Globus pallidus (tissue), 1 donor: ENCODE measurements at regions not wholly inside any gene's neighbourhood (a gene's known extent, or its start where the extent isn't known, plus 50 kb on each side); places are given as distances from the start of the nearest gene placed in this dataset.

Source experiments
- DNase-seq: peaks from one replicate; pipeline ENCODE4 v3.0.0-alpha.2; 2015; ENCODE audit warnings: low spot score

GRCh38 chr12:24042651-24043050 is 93.2 kb upstream of the SOX5 start:
- no peak for DNase-seq

GRCh38 chr12:24039113-24039525 is 89.6 kb upstream of the SOX5 start:
- no peak for DNase-seq

- DNase-seq = no peak
These were observed 88.9 kb upstream of the SOX5 start for GRCh38 chr12:24038211-24038997.

- no peak for DNase-seq
These were observed 87.2 kb upstream of the SOX5 start for GRCh38 chr12:24036438-24037216.

GRCh38 chr12:24034894-24035293 is 85.4 kb upstream of the SOX5 start:
- DNase-seq = no peak

GRCh38 chr12:24034160-24034559 is 84.7 kb upstream of the SOX5 start:
- DNase-seq = no peak

GRCh38 chr12:24027352-24027751 is 77.9 kb upstream of the SOX5 start:
- DNase-seq = no peak

- DNase-seq = no peak
These were observed 75.8 kb upstream of the SOX5 start for GRCh38 chr12:24025153-24025798.

GRCh38 chr12:24023081-24023480 is 73.6 kb upstream of the SOX5 start:
- DNase-seq = no peak

- DNase-seq = no peak
These were observed 71.7 kb upstream of the SOX5 start for GRCh38 chr12:24021164-24021502.

- DNase-seq = no peak
These were observed 71.1 kb upstream of the SOX5 start for GRCh38 chr12:24020397-24021163.

- DNase-seq = peak; percentile 12
These were observed 66.3 kb upstream of the SOX5 start for GRCh38 chr12:24015833-24016160.

GRCh38 chr12:24014915-24015832 is 65.7 kb upstream of the SOX5 start:
- peak; percentile 27 for DNase-seq

- DNase-seq = no peak
These were observed 64.8 kb upstream of the SOX5 start for GRCh38 chr12:24014240-24014639.

- DNase-seq = no peak
These were observed 63.1 kb upstream of the SOX5 start for GRCh38 chr12:24012528-24012927.

GRCh38 chr12:24011927-24012507 is 62.5 kb upstream of the SOX5 start:
- no peak for DNase-seq

GRCh38 chr12:24008166-24008565 is 58.7 kb upstream of the SOX5 start:
- no peak for DNase-seq
